Lower leg skin (tissue), 3 donors: ENCODE measurements at regions not wholly inside any gene's neighbourhood (a gene's known extent, or its start where the extent isn't known, plus 50 kb on each side); places are given as distances from the start of the nearest gene placed in this dataset.
"Not testable (repeated sequence)": the region's sequence is repeated elsewhere in the genome, so short reads cannot be mapped to it uniquely, and the experiment has no call there.

Experiments
- POLR2A ChIP-seq, 2 donors: fragments of 450-650 bp; IDR thresholded peaks; one replicate each; pipeline ENCODE4 v1.6.1; 2016 to 2017; ENCODE audit warnings: antibody characterized with exemption in 2 of 2, mild to moderate bottlenecking in 1 of 2, moderate library complexity in 1 of 2
- TF ChIP-seq, protein P1 (sequence below), 3 donors: fragments of 450-650 bp; IDR thresholded peaks; one replicate each; pipeline ENCODE4 v1.5.1; 2016; ENCODE audit warnings: antibody characterized with exemption in 3 of 3, mild to moderate bottlenecking in 3 of 3, moderate library complexity in 2 of 3

DNA sequence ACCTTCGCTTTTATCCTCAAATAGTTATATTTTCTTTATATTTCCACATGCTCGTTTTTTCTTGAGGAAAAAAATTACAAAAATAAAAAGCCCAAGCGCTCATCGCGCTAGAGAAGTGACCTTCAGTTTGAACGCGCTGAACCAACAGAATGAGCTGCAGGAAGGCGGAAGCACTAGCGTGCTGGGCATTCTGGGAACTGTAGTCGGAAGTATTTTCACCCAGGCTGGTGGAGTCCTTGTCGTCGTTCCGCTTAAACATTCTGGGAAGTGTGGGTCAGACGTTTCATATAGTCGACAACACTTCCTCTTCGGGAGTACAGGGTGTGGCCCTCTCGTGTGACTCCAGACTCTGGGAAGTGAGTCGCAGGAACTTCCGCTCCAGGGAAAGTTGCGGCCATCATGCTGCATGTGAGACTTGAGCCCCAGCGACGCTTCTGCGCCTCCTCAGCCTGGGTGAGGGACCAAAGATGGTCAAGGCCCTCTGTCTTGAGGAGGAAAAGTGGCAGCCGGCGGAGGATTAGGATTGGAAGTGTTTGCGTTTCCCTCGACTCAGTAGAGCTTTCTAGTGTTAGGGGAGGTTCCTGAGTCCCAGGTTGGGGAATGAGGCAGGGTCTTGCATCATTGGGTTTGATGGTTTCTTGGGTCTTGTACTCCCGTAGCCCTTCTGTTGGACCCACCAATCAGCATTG lies 84.1 kb upstream of the GPR39 start:
- TF ChIP-seq POLR2A (IDR thresholded peaks at IDR 0.05), result not testable (repeated sequence)
- TF ChIP-seq, protein P1, sequence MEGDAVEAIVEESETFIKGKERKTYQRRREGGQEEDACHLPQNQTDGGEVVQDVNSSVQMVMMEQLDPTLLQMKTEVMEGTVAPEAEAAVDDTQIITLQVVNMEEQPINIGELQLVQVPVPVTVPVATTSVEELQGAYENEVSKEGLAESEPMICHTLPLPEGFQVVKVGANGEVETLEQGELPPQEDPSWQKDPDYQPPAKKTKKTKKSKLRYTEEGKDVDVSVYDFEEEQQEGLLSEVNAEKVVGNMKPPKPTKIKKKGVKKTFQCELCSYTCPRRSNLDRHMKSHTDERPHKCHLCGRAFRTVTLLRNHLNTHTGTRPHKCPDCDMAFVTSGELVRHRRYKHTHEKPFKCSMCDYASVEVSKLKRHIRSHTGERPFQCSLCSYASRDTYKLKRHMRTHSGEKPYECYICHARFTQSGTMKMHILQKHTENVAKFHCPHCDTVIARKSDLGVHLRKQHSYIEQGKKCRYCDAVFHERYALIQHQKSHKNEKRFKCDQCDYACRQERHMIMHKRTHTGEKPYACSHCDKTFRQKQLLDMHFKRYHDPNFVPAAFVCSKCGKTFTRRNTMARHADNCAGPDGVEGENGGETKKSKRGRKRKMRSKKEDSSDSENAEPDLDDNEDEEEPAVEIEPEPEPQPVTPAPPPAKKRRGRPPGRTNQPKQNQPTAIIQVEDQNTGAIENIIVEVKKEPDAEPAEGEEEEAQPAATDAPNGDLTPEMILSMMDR (IDR thresholded peaks at IDR 0.05), result not testable (repeated sequence)
